Stromal cell of bone marrow (primary cell): ENCODE measurements at regions not wholly inside any gene's neighbourhood (a gene's known extent, or its start where the extent isn't known, plus 50 kb on each side); places are given as distances from the start of the nearest gene placed in this dataset.

Experiments
- DNase-seq: peaks from one replicate; pipeline ENCODE4 v3.0.0-alpha.2; 2012; ENCODE audit warnings: low read depth

DNA sequence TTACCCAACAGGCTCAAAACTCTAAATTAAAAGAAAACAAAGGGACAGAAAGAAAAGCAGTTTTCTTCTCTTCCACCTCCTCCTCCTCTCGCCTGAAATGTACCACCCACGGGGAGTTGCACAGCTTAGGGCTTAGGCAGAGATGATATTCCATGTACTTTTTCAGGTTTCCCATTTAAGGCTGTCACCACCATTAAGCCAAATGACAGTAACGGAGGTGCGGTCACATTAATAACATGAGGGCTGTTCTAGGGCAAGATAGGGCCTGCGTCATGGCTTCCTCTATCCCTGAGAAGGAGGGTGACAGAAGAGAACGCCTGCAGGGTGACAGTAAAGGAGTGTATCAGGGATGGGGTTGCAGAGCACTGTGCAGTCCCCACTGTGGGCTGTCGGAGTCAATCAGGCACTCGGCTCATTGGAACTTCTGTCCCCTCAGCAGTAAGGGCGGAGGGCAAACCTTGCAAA, 51.7 kb upstream of the TJP1 start:
- DNase-seq: no peak

DNA sequence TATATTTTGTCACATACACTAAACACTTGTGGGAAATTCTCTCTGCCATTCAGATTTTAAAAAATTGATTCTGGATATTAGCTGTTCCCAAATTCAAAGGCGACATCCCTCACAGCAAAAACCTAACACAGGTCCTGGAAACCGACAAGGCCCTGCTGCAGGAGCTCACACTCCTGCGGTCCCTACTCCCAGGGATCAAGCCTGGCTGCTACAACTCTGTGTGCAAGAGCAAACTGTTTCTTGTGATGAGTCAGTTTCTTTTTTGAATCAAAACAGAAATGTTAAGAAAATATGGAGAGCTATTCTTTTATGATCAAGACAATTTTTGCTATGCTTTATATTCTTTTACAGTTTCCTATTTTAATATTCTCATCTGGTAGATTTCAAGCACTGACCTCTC, 51.0 kb upstream of the TJP1 start:
- no peak for DNase-seq

DNA sequence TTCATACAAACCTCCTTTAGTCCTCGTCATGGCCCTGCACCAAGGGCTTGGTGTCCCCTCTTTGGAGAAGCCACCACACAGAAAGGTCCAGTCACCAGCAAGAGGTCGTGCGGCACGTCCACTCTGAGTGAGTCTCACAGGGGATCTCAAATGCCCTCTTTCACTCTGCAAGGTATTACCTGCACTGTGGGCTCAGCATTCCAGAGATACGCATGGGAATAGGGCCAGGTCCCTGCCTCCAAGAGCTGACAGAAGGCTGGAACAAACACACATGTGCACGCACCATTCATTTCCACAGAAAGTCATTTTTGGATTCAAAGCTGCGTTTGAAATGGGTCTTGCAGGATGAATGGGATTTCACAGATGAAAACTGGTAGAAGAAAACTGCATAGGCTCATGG, 50.4 kb upstream of the TJP1 start:
- DNase-seq: no peak
